Right cardiac atrium (tissue), 5 donors: ENCODE measurements at regions not wholly inside any gene's neighbourhood (a gene's known extent, or its start where the extent isn't known, plus 50 kb on each side); places are given as distances from the start of the nearest gene placed in this dataset.
"Not testable (repeated sequence)": the region's sequence is repeated elsewhere in the genome, so short reads cannot be mapped to it uniquely, and the experiment has no call there.

ENCODE experiments used
- ATAC-seq, 2 donors: fragments of 200-7000 bp; cut with Tn5 transposase; one replicate each; pipeline versions ENCODE4 v1.8.0 to v1.9.1; 2020; ENCODE audit warnings: moderate library complexity in 2 of 2, mild to moderate bottlenecking in 1 of 2
- DNase-seq, 3 donors: peaks; one replicate each; pipeline ENCODE4 v3.0.0-alpha.2; 2020
- H3K27ac ChIP-seq: one replicate; pipeline ENCODE4 v1.5.1; 2013; ENCODE audit warnings: mild to moderate bottlenecking, low read length, control low read depth, moderate library complexity
- H3K27me3 ChIP-seq: one replicate; pipeline ENCODE4 v1.6.1; 2013; ENCODE audit not compliant: control insufficient read depth, insufficient read depth
- H3K4me1 ChIP-seq: one replicate; pipeline ENCODE4 v1.6.1; 2013; ENCODE audit warnings: low read length; ENCODE audit not compliant: control insufficient read depth, insufficient read depth
- H3K4me3 ChIP-seq: one replicate; pipeline ENCODE4 v1.5.1; 2013; ENCODE audit warnings: low read length, control low read depth
- H3K9me3 ChIP-seq: one replicate; pipeline ENCODE4 v1.6.1; 2013; ENCODE audit warnings: low read length; ENCODE audit not compliant: control insufficient read depth
- WGBS: extraction: QIAGEN DNeasy Blood & Tissue Kit; methylation state at CpG from one replicate; pipeline ENCODE4 v1.1.7; 2013; 5-methylcytosine and 5-hydroxymethylcytosine counted together
- intact Hi-C, 4 donors: fragments of 100-400 bp; cut with DNase I; formaldehyde crosslinking; loops; one replicate each; pipeline versions ENCODE4 v1.11.0 to v1.14.0; 2022 to 2023
- donor health status: healthy with polysubstance abuse.
- donor health status: DM: no; HTN: yes; CAD: no.
- donor health status: DM: no; HTN: no; CAD: no.
- donor health status: DM: no; HTN: yes; CAD: no; lungs with severe emphysema.
- donor health status: DM: yes; HTN: yes; CAD: no.

- ATAC-seq: no peak
- Histone ChIP-seq H3K4me1 (no peaks in the 10 kb centered on the region), H3K27me3 (no peaks in the 10 kb centered on the region), H3K9me3 (no peaks in the 10 kb centered on the region), H3K4me3 (no peak overlapping the region), H3K27ac (no peak overlapping the region)
- no peak for DNase-seq
- WGBS: 67% methylated on average over 1 of the region's 1 CpG
- intact Hi-C loops: no loop called here
These were observed 285.0 kb upstream of the DIPK2B start for GRCh38 chrX:45485719-45486118.

- Histone ChIP-seq H3K9me3 (no peaks in the 10 kb centered on the region), H3K27me3 (no peaks in the 10 kb centered on the region), H3K27ac (no peak overlapping the region), H3K4me1 (no peaks in the 10 kb centered on the region), H3K4me3 (no peak overlapping the region)
- WGBS: 77% methylated on average over 4 of the region's 4 CpGs
- DNase-seq: no peak
- intact Hi-C loops: no loop called here
- no peak for ATAC-seq
These were observed 279.3 kb upstream of the DIPK2B start for GRCh38 chrX:45479835-45480422.

DNA sequence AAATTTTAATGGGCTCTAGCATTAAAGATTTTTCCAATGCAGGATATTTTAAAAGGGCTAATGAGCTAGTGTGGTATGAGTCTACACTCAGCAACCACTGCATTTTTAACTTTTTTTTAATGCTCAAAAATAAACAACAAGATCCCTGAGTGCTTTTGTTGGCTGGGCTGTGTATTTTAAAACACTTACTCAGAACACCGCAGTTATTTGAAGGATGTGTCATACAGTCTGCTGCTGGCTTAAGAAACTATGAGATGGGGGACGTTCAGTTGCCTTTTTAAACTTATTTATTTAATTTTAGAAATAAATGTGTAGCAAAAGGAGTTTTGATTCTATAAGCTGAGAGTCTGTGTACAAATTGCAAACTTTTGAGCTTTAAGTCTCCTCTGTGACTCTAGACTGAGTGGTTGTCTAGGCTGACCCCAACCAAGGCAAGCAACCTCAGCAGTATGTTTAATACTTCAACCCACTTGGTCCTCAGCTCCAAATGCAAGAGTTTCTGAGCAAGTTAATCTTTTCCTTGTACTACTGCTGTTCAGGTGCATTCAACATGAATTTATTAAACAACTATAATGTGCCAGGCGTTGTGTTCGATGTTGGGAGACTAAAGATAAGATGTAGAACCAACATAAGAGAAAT, 278.6 kb upstream of the DIPK2B start:
- ATAC-seq: no peak
- Histone ChIP-seq H3K27ac (no peak overlapping the region), H3K4me1 (no peaks in the 10 kb centered on the region), H3K27me3 (no peaks in the 10 kb centered on the region), H3K4me3 (no peak overlapping the region), H3K9me3 (no peaks in the 10 kb centered on the region)
- DNase-seq: no peak
- intact Hi-C loops: no loop called here
- 83% methylated on average over 4 of the region's 4 CpGs for WGBS

- Histone ChIP-seq H3K4me1 (no peaks in the 10 kb centered on the region), H3K4me3 (no peak overlapping the region), H3K27ac (no peak overlapping the region), H3K27me3 (no peaks in the 10 kb centered on the region), H3K9me3 (no peaks in the 10 kb centered on the region)
- 70% methylated on average over 1 of the region's 1 CpG for WGBS
- intact Hi-C loops: no loop called here
- DNase-seq (no peak), ATAC-seq (no peak)
These were observed 272.3 kb upstream of the DIPK2B start for GRCh38 chrX:45472968-45473367.

DNA sequence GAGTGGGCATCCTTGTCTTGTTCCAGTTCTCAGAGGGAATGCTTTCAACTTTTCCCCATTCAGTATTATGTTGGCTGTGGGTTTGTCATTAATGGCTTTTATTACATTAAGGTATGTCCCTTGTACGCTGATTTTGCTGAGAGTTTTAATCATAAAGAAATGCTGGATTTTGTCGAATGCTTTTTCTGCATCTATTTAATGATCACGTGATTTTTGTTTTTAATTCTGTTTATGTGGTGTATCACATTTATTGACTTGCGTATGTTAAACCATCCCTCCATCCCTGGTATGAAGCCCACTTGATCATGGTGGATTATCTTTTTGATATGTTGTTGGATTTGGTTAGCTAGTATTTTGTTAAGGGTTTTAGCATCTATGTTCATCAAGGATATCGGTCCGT, 266.9 kb upstream of the DIPK2B start:
- intact Hi-C loops, DNase-seq, H3K27me3 ChIP-seq, ATAC-seq, H3K27ac ChIP-seq, H3K9me3 ChIP-seq, H3K4me3 ChIP-seq, H3K4me1 ChIP-seq: not testable (repeated sequence)
- 93% methylated on average over 6 of the region's 6 CpGs for WGBS

DNA sequence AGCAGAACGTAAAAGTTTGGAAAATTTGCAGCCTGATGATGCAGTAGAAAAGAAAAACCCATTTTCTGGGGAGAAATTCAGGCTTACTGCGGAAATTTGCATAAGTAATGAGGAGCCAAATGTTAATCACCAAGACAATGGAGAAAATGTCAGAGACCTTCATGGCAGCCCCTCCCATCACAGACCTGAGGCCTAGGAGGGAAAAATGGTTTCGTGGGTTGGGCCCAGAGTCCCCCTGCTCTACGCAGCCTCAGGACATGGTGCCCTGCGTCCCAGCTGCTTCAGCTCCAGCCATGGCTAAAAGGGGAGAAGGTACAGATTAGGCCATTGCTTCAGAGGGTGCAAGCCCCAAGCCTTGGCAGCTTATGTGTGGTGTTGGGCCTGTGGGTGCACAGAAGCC, 255.1 kb upstream of the DIPK2B start:
- H3K9me3 ChIP-seq, H3K4me3 ChIP-seq, H3K27me3 ChIP-seq, H3K4me1 ChIP-seq, intact Hi-C loops, DNase-seq, ATAC-seq, H3K27ac ChIP-seq: not testable (repeated sequence)
- WGBS: 89% methylated on average over 5 of the region's 5 CpGs

DNA sequence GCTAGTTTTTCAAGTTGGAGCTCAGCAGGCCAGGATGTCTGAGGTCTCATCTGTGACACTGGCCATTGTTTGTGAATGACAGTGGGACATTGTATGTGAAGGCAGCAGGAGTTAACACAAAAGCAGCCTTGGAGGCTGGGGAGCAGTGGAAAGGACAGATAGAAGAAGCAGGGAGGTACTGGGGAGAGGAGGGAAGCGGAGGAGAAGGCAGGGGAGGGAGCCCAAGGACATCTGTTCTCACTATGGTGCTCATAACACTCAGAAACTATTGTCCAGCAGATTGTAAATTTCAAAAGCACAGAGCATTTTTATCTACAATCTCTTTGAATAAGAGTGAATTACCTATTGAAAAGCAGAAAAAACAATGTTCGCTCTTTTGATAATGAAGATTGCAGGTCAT, 253.6 kb upstream of the DIPK2B start:
- no peaks in the 10 kb centered on the region for H3K4me1 ChIP-seq
- H3K27ac ChIP-seq: no peak overlapping the region
- no peak overlapping the region for H3K4me3 ChIP-seq
- no peak for DNase-seq
- no peaks in the 10 kb centered on the region for H3K27me3 ChIP-seq
- ATAC-seq: no peak
- WGBS: 93% methylated on average over 2 of the region's 2 CpGs
- no peaks in the 10 kb centered on the region for H3K9me3 ChIP-seq
- intact Hi-C loops: no loop called here

- WGBS: 63% methylated on average over 1 of the region's 1 CpG
- intact Hi-C loops: no loop called here
- no peak for DNase-seq
These were observed 249.3 kb upstream of the DIPK2B start for GRCh38 chrX:45449982-45450381.

DNA sequence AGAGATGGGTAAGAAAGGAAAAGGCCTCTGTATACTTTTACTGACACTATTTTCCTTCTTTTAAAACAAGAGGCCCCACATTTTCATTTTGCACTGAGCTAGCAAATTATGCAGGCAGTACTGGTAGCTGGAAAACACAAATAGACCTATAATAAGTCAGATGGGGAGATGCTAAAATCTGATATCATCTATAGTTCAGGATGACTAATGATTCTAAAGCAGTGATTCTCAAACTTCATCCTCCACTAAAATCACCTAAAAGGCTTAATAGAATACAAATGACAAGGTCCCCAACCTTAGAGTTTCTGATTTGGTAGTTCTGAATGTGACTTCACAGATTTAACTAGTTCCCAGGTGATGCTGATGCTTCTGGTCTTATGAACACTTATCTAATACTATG, 247.3 kb upstream of the DIPK2B start:
- no peak overlapping the region for H3K27ac ChIP-seq
- no peaks in the 10 kb centered on the region for H3K4me1 ChIP-seq
- no peaks in the 10 kb centered on the region for H3K9me3 ChIP-seq
- no peak overlapping the region for H3K4me3 ChIP-seq
- ATAC-seq: no peak
- intact Hi-C loops: no loop called here
- no peaks in the 10 kb centered on the region for H3K27me3 ChIP-seq
- no peak for DNase-seq

More at GRCh38 chrX:45449982-45450381, 249.3 kb upstream of the DIPK2B start:
- Histone ChIP-seq H3K27me3 (no peaks in the 10 kb centered on the region), H3K4me3 (no peak overlapping the region), H3K27ac (no peak overlapping the region), H3K4me1 (no peaks in the 10 kb centered on the region), H3K9me3 (no peaks in the 10 kb centered on the region)
- no peak for ATAC-seq

DNA sequence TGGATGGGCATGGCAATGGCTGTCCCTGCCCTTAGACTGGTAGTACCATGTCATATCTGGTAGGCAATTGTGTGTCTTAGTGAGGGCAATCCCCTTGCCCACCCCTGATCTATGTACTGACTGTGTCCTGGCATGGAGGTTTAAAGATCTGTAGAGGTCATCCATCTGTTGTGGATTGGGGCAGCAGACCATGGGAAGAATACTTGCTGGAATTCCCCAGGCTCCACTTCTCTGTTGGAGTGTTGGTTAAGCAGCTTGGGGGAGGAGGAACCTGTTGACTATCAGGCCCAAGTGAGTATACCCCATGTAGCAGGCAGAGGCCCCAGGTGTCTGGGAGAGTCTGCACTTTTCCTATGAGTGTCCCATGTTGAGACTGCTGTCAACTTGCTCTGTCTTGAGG, 246.7 kb upstream of the DIPK2B start:
- DNase-seq: no peak
- H3K4me1 ChIP-seq: no peaks in the 10 kb centered on the region
- no peak overlapping the region for H3K27ac ChIP-seq
- ATAC-seq: no peak
- intact Hi-C loops: no loop called here
- no peaks in the 10 kb centered on the region for H3K27me3 ChIP-seq
- no peak overlapping the region for H3K4me3 ChIP-seq
- H3K9me3 ChIP-seq: no peaks in the 10 kb centered on the region

DNA sequence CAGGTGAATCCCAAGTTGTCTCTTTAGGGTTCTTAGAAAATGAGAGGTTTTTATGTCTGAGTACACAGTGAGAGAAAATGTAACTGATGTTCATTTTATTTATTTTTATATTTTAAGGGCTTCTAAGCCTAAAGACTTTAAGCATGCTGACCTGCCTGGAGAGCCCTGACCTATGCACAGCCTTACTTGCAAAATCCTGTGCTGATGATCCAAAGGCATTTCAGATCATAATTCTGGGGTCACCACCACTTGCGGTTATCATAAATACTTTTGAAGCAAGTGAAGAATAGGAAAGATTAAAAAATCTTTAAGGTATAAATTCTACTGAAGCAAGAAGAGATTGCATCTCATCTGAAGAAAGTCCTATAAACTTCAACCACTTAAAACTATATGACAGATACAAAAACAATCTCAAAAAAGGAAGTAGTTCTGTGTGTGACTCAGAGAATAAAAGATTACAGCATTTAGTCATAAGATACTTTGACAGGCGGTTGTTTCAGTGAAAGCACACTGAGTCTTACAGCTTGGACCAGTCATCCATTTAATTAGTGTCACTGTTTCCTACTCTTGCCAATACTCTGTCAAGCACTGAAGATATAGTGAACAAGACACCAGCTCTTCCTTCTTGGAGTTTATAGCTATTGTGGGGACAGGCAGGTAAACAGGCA, 245.2 kb upstream of the DIPK2B start:
- intact Hi-C loops: no loop called here
- no peak overlapping the region for H3K4me3 ChIP-seq
- no peaks in the 10 kb centered on the region for H3K27me3 ChIP-seq
- DNase-seq: no peak
- 41% methylated on average over 2 of the region's 2 CpGs for WGBS
- H3K27ac ChIP-seq: no peak overlapping the region
- H3K9me3 ChIP-seq: no peaks in the 10 kb centered on the region
- ATAC-seq: no peak
- H3K4me1 ChIP-seq: no peaks in the 10 kb centered on the region
